HL-60 (cell line): ENCODE measurements at regions not wholly inside any gene's neighbourhood (a gene's known extent, or its start where the extent isn't known, plus 50 kb on each side); places are given as distances from the start of the nearest gene placed in this dataset.

Experiments used
- CTCF ChIP-seq: IDR thresholded peaks from one replicate; pipeline ENCODE4 v1.5.1; 2011; ENCODE audit warnings: low read length, control low read depth, inconsistent platforms; ENCODE audit not compliant: insufficient read depth
- GABPA ChIP-seq: IDR thresholded peaks from 2 replicates; pipeline ENCODE4 v1.6.1; 2012; ENCODE audit warnings: low read depth
- POLR2AphosphoS5 ChIP-seq: IDR thresholded peaks from 2 replicates; pipeline ENCODE4 v1.6.1; 2012; ENCODE audit warnings: low read depth

GRCh38 chr15:53811530-53811929, 52.1 kb upstream of the WDR72 start:
- TF ChIP-seq CTCF (no peak), GABPA (no peak), POLR2AphosphoS5 (no peak)
